ENCODE measurements at regions not wholly inside any gene's neighbourhood (a gene's known extent, or its start where the extent isn't known, plus 50 kb on each side); places are given as distances from the start of the nearest gene placed in this dataset.

- TF ChIP-seq, protein P1, sequence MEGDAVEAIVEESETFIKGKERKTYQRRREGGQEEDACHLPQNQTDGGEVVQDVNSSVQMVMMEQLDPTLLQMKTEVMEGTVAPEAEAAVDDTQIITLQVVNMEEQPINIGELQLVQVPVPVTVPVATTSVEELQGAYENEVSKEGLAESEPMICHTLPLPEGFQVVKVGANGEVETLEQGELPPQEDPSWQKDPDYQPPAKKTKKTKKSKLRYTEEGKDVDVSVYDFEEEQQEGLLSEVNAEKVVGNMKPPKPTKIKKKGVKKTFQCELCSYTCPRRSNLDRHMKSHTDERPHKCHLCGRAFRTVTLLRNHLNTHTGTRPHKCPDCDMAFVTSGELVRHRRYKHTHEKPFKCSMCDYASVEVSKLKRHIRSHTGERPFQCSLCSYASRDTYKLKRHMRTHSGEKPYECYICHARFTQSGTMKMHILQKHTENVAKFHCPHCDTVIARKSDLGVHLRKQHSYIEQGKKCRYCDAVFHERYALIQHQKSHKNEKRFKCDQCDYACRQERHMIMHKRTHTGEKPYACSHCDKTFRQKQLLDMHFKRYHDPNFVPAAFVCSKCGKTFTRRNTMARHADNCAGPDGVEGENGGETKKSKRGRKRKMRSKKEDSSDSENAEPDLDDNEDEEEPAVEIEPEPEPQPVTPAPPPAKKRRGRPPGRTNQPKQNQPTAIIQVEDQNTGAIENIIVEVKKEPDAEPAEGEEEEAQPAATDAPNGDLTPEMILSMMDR (IDR thresholded peaks at IDR 0.05) = no peak
- H3K36me3 Mint-ChIP-seq (ENCODE audit: low read depth) = no peaks in the 10 kb centered on the region
- intact Hi-C loops (cut with micrococcal nuclease) = no loop called here
- CTCF ChIA-PET = interaction anchor here (1.1 kb wide), 1 partner anchor 20 kb away, joined by 3 read pairs; no protein-coding TSS in a partner anchor
- no peak overlapping the region for H3K4me3 Mint-ChIP-seq
- no peaks in the 10 kb centered on the region for H3K4me1 Mint-ChIP-seq (ENCODE audit: low read depth)
- H3K27ac Mint-ChIP-seq = no peak overlapping the region
- POLR2A ChIA-PET = no interaction called here
- no peaks in the 10 kb centered on the region for H3K27me3 Mint-ChIP-seq
- H3K9me3 Mint-ChIP-seq = no peaks in the 10 kb centered on the region
- ATAC-seq = no peak
- DNase-seq = no peak
Measured at GRCh38 chrX:102042372-102043325, 82.8 kb upstream of the TCEAL2 start.

- H3K4me3 Mint-ChIP-seq = no peak overlapping the region
- POLR2A ChIA-PET = no interaction called here
- intact Hi-C loops (cut with micrococcal nuclease) = no loop called here
Measured at GRCh38 chrX:102029026-102029425, 96.5 kb upstream of the TCEAL2 start.

DNA sequence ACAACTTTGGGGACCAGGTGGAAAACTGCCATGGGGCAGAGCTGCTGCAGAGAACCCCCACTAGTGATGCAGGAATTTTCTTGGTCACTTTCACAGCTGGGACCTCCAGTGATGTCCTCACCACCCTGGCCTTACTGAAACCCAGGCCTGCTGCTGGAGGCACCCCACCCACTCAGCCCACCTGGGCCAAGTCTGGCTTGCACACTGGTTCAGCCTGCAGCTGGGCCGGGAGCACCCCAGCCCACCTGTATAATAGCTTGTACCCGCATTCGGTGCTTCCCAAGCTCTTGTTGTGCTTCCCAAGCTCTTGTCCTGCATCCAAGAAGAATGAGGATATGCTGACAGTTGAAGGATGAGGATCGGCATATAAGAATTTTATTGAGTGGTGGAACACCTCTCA, 86.4 kb upstream of the ZMAT1 start:
- ATAC-seq (no peak), DNase-seq (no peak)
- Mint-ChIP-seq H3K9me3 (peaks cover 7% of the 10 kb centered on the region), H3K36me3 (ENCODE audit: low read depth) (no peaks in the 10 kb centered on the region), H3K27me3 (no peaks in the 10 kb centered on the region), H3K4me3 (no peak overlapping the region), H3K4me1 (ENCODE audit: low read depth) (no peaks in the 10 kb centered on the region), H3K27ac (no peak overlapping the region)
- TF ChIP-seq, protein P1 (IDR thresholded peaks at IDR 0.05) = no peak
- ChIA-PET CTCF (no interaction called here), POLR2A (no interaction called here)
- intact Hi-C loops (cut with micrococcal nuclease) = no loop called here

More at GRCh38 chrX:102029026-102029425, 96.5 kb upstream of the TCEAL2 start:
- TF ChIP-seq, protein P1 (IDR thresholded peaks at IDR 0.05) = no peak
- Mint-ChIP-seq H3K27me3 (no peaks in the 10 kb centered on the region), H3K9me3 (peaks cover 5% of the 10 kb centered on the region), H3K36me3 (ENCODE audit: low read depth) (no peaks in the 10 kb centered on the region), H3K4me1 (ENCODE audit: low read depth) (no peaks in the 10 kb centered on the region), H3K27ac (no peak overlapping the region)
- no peak for DNase-seq
- CTCF ChIA-PET = no interaction called here
- no peak for ATAC-seq

DNA sequence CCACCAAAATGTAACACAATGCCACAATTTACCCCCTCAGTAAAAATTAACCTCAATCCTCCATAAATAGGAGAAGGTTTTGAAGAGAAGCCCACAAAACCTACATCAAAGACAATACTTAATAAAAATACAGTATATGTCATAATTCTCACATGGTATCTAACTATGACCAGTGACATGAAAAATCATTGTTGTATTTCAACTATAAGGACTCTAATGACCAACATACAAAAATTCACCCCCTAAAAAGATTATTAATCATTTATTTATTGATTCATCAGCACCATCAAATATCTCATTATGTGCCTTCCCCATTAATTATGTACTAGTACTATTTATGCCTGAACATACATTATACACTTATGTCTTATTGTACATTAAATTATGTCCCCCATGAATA, 77.1 kb upstream of the ZMAT1 start:
- ChIA-PET CTCF (no interaction called here), POLR2A (no interaction called here)
- H3K4me1 Mint-ChIP-seq (ENCODE audit: low read depth) = no peaks in the 10 kb centered on the region
- H3K36me3 Mint-ChIP-seq (ENCODE audit: low read depth) = no peaks in the 10 kb centered on the region
- DNase-seq (no peak), ATAC-seq (no peak)
- no peak overlapping the region for H3K4me3 Mint-ChIP-seq
- intact Hi-C loops (cut with micrococcal nuclease) = no loop called here
- H3K27me3 Mint-ChIP-seq = no peaks in the 10 kb centered on the region
- TF ChIP-seq, protein P1 (IDR thresholded peaks at IDR 0.05) = no peak
- H3K9me3 Mint-ChIP-seq = peaks cover 3% of the 10 kb centered on the region
- no peak overlapping the region for H3K27ac Mint-ChIP-seq
